ENCODE measurements at regions not wholly inside any gene's neighbourhood (a gene's known extent, or its start where the extent isn't known, plus 50 kb on each side); places are given as distances from the start of the nearest gene placed in this dataset.

GRCh38 chr12:61860451-61860850 is 399.8 kb upstream of the USP15 start:
- peak; percentile 7 for DNase-seq

- DNase-seq, result no peak
Measured at GRCh38 chr12:61862986-61863385, 397.2 kb upstream of the USP15 start.

DNA sequence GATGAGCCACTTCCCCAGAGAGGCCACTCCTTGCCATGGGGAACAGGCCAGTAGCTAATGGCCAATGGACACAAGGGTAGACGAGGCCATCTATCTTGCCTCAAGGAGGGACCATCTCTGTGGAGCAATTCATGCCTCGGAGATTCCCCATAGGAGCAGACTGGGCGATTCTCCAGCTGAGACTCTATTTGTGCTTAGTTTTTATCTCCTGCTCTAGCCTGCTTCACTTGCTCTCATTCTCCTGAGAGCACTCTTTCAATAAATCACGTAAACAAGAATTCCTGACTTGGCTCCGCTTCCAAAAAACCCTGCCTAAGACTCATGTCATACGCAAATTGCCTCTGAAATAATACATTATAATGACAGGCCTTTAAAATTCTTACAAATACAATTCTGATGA is 396.4 kb upstream of the USP15 start:
- no peak for DNase-seq

GRCh38 chr12:61869796-61870195 is 390.4 kb upstream of the USP15 start:
- DNase-seq, result peak; percentile 58

DNA sequence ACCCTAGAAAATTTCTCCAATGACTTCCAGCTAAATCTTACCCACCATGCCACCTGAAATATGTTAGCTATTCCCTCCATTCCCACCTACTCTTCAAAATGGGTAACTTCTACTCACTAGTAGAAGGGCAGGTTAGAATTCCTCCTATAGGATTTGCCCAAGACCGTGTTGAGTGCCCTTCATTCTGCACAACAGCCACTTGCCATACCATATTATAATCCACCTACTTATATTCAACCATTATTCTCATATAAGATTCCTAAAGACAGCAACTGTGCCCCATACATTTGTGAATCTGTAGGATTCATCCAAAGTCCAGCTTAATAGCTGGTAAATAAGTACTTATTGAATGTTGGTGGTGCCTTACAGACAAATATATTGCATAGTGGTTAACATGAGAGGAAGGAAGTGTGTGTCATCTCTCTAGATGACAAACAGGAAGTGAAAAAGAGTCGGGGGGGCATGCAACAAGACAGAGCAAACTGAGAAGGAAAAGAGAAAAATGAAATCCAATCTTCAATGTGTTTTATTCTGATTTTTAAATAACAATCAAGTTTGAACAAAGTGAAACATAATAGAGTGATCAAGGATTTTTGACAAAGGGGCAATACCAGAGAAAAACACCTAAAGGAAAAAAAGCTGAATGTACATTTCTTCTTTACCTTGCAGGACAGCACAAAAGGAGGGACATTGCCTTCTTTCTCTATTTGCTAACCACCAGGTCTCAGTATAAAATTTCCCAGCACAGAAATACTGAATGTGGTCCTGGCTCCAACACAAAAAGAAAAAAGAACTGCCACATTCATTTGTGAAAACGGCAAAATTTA is 389.3 kb upstream of the USP15 start:
- no peak for DNase-seq

DNA sequence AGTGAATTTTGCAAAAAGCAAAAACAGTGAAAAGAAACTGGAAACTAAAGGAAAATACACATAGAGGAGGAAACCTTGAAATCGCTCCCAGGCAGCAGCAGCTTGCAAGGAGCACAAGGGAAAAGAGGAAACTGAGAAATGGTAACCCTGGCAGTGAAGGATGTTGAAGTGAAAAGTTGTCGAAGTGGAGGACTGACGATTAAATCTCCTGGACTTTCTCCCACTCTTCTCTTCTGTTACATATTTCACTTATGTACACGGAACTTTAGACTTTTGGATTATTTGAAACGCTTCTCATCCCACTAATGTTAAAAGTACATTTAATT is 388.8 kb upstream of the USP15 start:
- DNase-seq, result no peak

GRCh38 chr12:61879229-61879628 is 381.0 kb upstream of the USP15 start:
- no peak for DNase-seq

- DNase-seq, result no peak
Measured at GRCh38 chr12:61880186-61880585, 380.0 kb upstream of the USP15 start.

GRCh38 chr12:61891632-61892031 is 368.6 kb upstream of the USP15 start:
- no peak for DNase-seq

DNA sequence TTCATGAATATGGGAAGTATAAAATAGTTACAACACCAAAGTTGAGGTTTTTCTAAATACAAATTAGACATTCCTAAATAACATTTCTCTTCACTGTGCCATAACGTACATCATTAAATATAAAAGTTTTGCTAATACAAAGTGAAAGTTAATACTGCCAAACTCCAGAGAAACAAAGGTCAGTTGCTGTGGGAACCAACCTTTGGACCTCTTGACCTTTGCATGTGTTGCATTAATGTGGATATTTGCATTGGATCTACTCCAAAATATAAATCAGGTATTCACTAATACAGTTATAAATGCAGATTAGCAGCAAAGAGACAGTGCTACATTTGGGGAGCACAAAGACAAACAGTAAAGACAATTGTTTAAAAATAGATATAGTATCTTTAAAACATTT is 366.0 kb upstream of the USP15 start:
- no peak for DNase-seq

GRCh38 chr12:61896436-61896835 is 363.8 kb upstream of the USP15 start:
- no peak for DNase-seq

GRCh38 chr12:61902403-61902802 is 357.8 kb upstream of the USP15 start:
- no peak for DNase-seq

- DNase-seq, result no peak
Measured at GRCh38 chr12:61911113-61911512, 349.1 kb upstream of the USP15 start.

- no peak for DNase-seq
Measured at GRCh38 chr12:61915420-61915819, 344.8 kb upstream of the USP15 start.

DNA sequence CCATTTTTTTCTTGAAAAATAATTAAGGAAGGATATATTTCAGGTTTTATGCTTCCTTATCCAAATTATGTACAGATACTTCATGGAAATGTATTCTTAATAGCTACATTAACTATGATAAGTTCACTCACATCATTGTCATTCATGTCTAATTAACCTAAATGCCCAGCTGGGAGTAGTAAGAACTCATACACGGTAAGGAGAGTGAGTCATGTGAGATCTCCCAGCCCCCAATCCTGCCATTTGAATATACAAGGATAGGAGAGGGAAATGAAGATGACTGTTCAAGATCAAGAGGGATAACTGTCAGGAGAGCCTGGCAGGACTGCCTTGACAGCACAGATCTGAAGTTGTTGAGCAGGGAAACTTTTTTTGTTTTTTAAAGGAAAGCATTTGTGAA is 343.4 kb upstream of the USP15 start:
- DNase-seq, result no peak

DNA sequence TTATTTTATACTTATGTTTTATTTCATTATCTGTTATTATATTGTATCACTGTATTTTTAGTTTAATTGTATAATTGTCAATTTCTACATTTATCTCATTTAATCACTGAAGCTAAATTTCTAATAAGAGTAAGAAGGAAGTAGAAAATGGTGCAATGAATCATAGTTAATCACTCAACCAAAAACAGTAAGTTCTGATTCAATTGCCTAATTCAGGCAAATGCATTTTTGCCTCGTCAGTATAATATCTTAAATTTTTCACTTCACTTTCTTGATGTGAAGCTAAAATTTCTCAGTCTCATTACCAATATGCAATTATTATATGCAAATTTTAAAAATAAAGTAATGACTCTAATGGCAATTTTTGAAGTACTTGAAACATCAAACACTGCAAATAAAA is 340.5 kb upstream of the USP15 start:
- no peak for DNase-seq

GRCh38 chr12:61920230-61920629 is 340.0 kb upstream of the USP15 start:
- no peak for DNase-seq

DNA sequence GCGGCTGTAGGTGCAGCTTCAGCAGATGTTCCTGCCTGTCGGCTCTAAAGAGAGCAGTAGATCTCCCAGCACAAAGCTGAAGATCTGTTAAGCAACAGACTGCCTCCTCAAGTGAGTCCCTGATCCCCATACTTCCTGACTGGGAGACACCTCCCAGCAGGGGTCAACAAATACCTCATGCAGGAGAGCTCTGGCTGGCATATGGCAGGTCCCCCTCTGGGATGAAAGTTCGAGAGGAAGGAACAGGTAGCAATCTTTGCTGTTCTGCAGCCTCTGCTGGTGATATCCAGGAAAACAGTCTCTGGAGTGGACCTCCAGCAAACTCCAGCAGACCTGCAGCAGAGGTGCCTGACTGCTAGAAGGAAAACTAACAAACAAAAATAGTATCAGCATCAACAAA is 337.1 kb upstream of the USP15 start:
- DNase-seq, result no peak

- DNase-seq, result no peak
Measured at GRCh38 chr12:61934564-61934963, 325.6 kb upstream of the USP15 start.

GRCh38 chr12:61939977-61940376 is 320.2 kb upstream of the USP15 start:
- no peak for DNase-seq

DNA sequence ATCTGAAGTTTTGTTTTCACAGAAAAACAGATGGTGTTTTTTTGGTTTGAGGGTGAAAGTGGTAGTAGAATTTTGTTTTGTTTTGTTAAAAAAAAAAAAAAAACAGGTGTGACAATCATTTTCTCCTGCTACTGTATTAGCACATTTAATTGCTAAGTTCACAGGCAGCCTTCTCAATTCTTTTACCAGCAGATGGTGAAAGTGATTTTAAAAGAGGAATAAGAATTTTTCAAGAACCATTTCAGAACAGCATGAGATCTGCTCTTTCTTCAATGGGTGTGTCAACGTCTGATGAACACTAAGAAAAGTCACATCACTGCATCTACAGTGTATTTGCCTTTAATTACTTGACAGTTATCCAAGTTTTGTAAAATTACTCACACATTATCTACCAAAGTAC is 303.7 kb upstream of the USP15 start:
- no peak for DNase-seq

DNA sequence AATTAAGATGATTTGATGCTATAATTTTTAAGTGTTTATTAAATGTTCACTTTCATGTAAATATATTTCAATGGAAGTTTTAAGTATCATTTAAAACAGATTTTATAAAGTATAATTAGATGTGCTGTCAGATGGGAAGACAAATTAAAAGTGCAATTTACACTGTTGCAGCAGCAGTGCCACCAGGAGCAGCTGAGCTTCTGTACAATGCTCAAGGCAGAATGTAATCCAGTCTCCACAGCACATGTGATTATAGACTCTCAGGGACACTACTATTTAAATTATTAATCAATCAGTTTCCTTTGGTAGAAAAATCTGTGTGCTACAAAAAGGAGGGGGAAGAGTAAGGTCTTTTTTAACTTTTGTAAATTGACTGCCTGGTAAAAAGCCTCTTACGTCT is 285.7 kb upstream of the USP15 start:
- peak; percentile 28 for DNase-seq

DNA sequence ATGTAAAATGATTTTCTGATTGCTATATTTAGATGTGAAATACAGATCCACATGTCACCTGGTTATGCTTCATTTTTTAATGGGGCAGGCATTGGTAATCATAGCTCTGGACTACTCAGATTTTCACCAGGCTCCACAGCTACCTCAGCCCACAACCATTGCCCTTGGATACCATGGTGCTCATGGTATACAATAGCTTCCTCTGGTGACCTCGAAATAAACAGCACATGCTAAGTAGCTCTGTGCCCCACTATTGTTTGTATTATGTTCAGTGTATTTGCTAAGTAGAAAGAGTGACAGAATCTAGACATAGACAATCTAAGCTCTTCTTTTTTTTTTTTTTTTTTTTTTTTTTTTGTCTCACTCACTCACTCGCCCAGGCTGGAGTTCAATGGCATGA is 274.4 kb upstream of the USP15 start:
- no peak for DNase-seq

DNA sequence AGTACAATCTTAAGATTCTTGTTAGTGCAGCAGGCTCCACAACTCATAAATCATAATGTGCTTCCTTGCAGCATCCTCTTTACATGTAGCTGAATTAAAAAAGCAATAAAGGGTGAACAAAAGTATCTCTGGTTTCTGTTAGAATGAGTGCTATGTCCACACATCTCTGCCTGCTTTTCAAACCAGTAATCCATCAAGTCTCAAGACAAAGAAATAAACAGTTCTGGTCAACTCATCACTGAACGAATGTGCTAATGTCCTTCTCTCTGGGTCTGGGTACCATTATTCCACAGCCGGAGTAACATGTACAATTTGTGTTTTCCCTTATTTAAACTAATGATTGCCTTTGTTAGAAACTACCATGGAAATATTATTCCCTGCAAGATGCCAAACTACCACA is 273.0 kb upstream of the USP15 start:
- no peak for DNase-seq

DNA sequence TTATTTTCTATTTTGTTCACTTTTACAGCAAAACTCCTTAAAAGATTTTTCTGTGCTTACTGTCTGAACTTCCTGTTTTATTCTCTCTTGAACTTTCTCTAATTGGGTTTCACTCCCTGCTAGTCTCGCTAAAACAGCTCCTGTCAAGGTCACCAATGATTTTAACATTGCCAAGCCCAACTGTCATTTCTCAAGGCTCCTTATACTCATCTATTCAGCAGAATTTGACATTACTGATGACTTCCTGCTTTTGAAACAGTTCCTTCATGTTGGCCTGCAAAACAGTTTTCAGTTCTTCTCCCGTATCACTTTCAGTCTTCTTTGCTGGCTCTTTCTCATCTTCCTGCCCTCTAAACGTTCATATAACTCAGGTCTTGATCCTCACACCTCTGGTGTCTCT is 268.5 kb upstream of the USP15 start:
- DNase-seq, result no peak
